Vagina (tissue), 2 donors: ENCODE measurements at regions not wholly inside any gene's neighbourhood (a gene's known extent, or its start where the extent isn't known, plus 50 kb on each side); places are given as distances from the start of the nearest gene placed in this dataset.

Experiments
- DNase-seq, 2 donors: peaks; one replicate each; pipeline ENCODE4 v3.0.0-alpha.2; 2017; ENCODE audit errors: extremely low spot score in 2 of 2
- H3K27ac ChIP-seq: fragments of 200-600 bp; sonication (generic); one replicate; pipeline ENCODE4 v1.5.1; 2019
- H3K27me3 ChIP-seq: fragments of 200-600 bp; sonication (generic); one replicate; pipeline ENCODE4 v1.5.1; 2019
- H3K36me3 ChIP-seq, 2 donors: fragments of 200-600 bp; sonication (generic); one replicate each; pipeline ENCODE4 v1.5.1; 2017 to 2019
- H3K4me1 ChIP-seq: fragments of 200-600 bp; sonication (generic); one replicate; pipeline ENCODE4 v1.5.1; 2019
- H3K4me3 ChIP-seq, 2 donors: fragments of 200-600 bp; sonication (generic); 1 replicate in 1 of 2; 2 replicates in 1 of 2; pipeline ENCODE4 v1.5.1; 2016 to 2019
- H3K9me3 ChIP-seq: fragments of 200-600 bp; sonication (generic); one replicate; pipeline ENCODE4 v1.5.1; 2019
- CTCF ChIP-seq, 3 experiments: fragments of 450-650 bp in 2 of 3; fragments of 200-600 bp in 1 of 3; sonication (generic) in 1 of 3; IDR thresholded peaks; one replicate each; pipeline ENCODE4 v1.5.1; 2017 to 2019; ENCODE audit warnings: antibody characterized with exemption in 3 of 3, mild to moderate bottlenecking in 2 of 3, moderate library complexity in 2 of 3
- POLR2A ChIP-seq, 2 donors: fragments of 450-650 bp; IDR thresholded peaks; one replicate each; pipeline ENCODE4 v1.6.1; 2017; ENCODE audit warnings: antibody characterized with exemption in 2 of 2, mild to moderate bottlenecking in 2 of 2, moderate library complexity in 2 of 2
- POLR2AphosphoS5 ChIP-seq, 2 donors: sonication (generic); formaldehyde crosslinking; IDR thresholded peaks; one replicate each; pipeline ENCODE4 v1.9.0; 2017; ENCODE audit warnings: antibody characterized with exemption in 2 of 2, mild to moderate bottlenecking in 2 of 2, low read depth in 1 of 2; ENCODE audit not compliant: insufficient read depth in 1 of 2
- intact Hi-C: fragments of 100-400 bp; cut with DNase I; formaldehyde crosslinking; loops from one replicate; pipeline ENCODE4 v1.15.1; 2023

- H3K27me3 ChIP-seq: no peaks in the 10 kb centered on the region
- H3K36me3 ChIP-seq: no peaks in the 10 kb centered on the region
- no peak overlapping the region for H3K4me3 ChIP-seq
- H3K27ac ChIP-seq: no peak overlapping the region
- no peaks in the 10 kb centered on the region for H3K9me3 ChIP-seq
- H3K4me1 ChIP-seq: peaks cover 12% of the 10 kb centered on the region
- DNase-seq: no peak
- TF ChIP-seq POLR2A (IDR thresholded peaks at IDR 0.05): no peak
- no peak for TF ChIP-seq POLR2AphosphoS5 (IDR thresholded peaks at IDR 0.05; ENCODE audit: insufficient read depth in 1 of 2, low read depth in 1 of 2)
- TF ChIP-seq CTCF (IDR thresholded peaks at IDR 0.05): no peak
- intact Hi-C loops: no loop called here
Measured at GRCh38 chr13:79626924-79627323, 146.0 kb downstream of the NDFIP2 start.

GRCh38 chr13:79625517-79625916, 144.6 kb downstream of the NDFIP2 start:
- no peaks in the 10 kb centered on the region for H3K9me3 ChIP-seq
- TF ChIP-seq POLR2AphosphoS5 (IDR thresholded peaks at IDR 0.05; ENCODE audit: insufficient read depth in 1 of 2, low read depth in 1 of 2) (no peak), CTCF (IDR thresholded peaks at IDR 0.05) (no peak), POLR2A (IDR thresholded peaks at IDR 0.05) (no peak)

GRCh38 chr13:79621902-79622301, 140.9 kb downstream of the NDFIP2 start:
- H3K9me3 ChIP-seq: no peaks in the 10 kb centered on the region
- H3K36me3 ChIP-seq: no peaks in the 10 kb centered on the region
- H3K27ac ChIP-seq: no peak overlapping the region
- intact Hi-C loops: no loop called here
- no peak for DNase-seq
- no peaks in the 10 kb centered on the region for H3K4me1 ChIP-seq
- no peak for TF ChIP-seq CTCF (IDR thresholded peaks at IDR 0.05)
- TF ChIP-seq POLR2AphosphoS5 (IDR thresholded peaks at IDR 0.05; ENCODE audit: insufficient read depth in 1 of 2, low read depth in 1 of 2): no peak
- H3K27me3 ChIP-seq: no peaks in the 10 kb centered on the region
- H3K4me3 ChIP-seq: no peak overlapping the region

More at GRCh38 chr13:79625517-79625916, 144.6 kb downstream of the NDFIP2 start:
- H3K36me3 ChIP-seq: no peaks in the 10 kb centered on the region
- no peak overlapping the region for H3K27ac ChIP-seq
- H3K27me3 ChIP-seq: no peaks in the 10 kb centered on the region
- no peak overlapping the region for H3K4me3 ChIP-seq
- intact Hi-C loops: no loop called here
- no peaks in the 10 kb centered on the region for H3K4me1 ChIP-seq
- no peak for DNase-seq

GRCh38 chr13:79621449-79621848, 140.5 kb downstream of the NDFIP2 start:
- TF ChIP-seq POLR2A (IDR thresholded peaks at IDR 0.05): no peak
- no peak for TF ChIP-seq POLR2AphosphoS5 (IDR thresholded peaks at IDR 0.05; ENCODE audit: insufficient read depth in 1 of 2, low read depth in 1 of 2)
- TF ChIP-seq CTCF (IDR thresholded peaks at IDR 0.05): no peak
- no peaks in the 10 kb centered on the region for H3K4me1 ChIP-seq
- H3K4me3 ChIP-seq: no peak overlapping the region
- no peaks in the 10 kb centered on the region for H3K36me3 ChIP-seq
- intact Hi-C loops: no loop called here
- H3K9me3 ChIP-seq: no peaks in the 10 kb centered on the region
- H3K27me3 ChIP-seq: no peaks in the 10 kb centered on the region
- H3K27ac ChIP-seq: no peak overlapping the region
- no peak for DNase-seq

GRCh38 chr13:79614250-79614918, 133.4 kb downstream of the NDFIP2 start:
- intact Hi-C loops: no loop called here
- H3K27ac ChIP-seq: no peak overlapping the region

More at GRCh38 chr13:79614250-79614918, 133.4 kb downstream of the NDFIP2 start:
- H3K4me1 ChIP-seq: no peaks in the 10 kb centered on the region
- no peak overlapping the region for H3K4me3 ChIP-seq
- no peaks in the 10 kb centered on the region for H3K36me3 ChIP-seq
- TF ChIP-seq CTCF (IDR thresholded peaks at IDR 0.05): no peak
- no peak for TF ChIP-seq POLR2A (IDR thresholded peaks at IDR 0.05)
- H3K27me3 ChIP-seq: no peaks in the 10 kb centered on the region
- H3K9me3 ChIP-seq: no peaks in the 10 kb centered on the region
- DNase-seq: no peak
